HEK293 (cell line): ENCODE measurements at regions not wholly inside any gene's neighbourhood (a gene's known extent, or its start where the extent isn't known, plus 50 kb on each side); places are given as distances from the start of the nearest gene placed in this dataset.

Experiments
- CTCF ChIP-seq: fragments of 450-650 bp; formaldehyde crosslinking; IDR thresholded peaks from 2 replicates; pipeline ENCODE4 v1.5.1; 2016; ENCODE audit warnings: missing biosample characterization, missing genetic modification characterization
- ZBTB7A ChIP-seq: fragments of 450-650 bp; formaldehyde crosslinking; IDR thresholded peaks from 2 replicates; pipeline ENCODE4 v1.5.1; 2016; ENCODE audit warnings: low read depth, missing biosample characterization, missing genetic modification characterization
- ZNF501 ChIP-seq: fragments of 450-650 bp; formaldehyde crosslinking; IDR thresholded peaks from 2 replicates; pipeline ENCODE4 v1.5.1; 2016; ENCODE audit warnings: missing biosample characterization, missing genetic modification characterization
- ZNF580 ChIP-seq: fragments of 450-650 bp; formaldehyde crosslinking; IDR thresholded peaks from 2 replicates; pipeline ENCODE4 v1.5.1; 2016; ENCODE audit warnings: missing biosample characterization, missing genetic modification characterization

GRCh38 chr16:52384378-52384777 is 162.6 kb downstream of the TOX3 start:
- TF ChIP-seq CTCF (tag by site-specific recombination) (no peak), ZNF580 (tag by site-specific recombination) (no peak), ZBTB7A (tag by site-specific recombination) (no peak), ZNF501 (tag by site-specific recombination) (no peak)
